ENCODE measurements at regions not wholly inside any gene's neighbourhood (a gene's known extent, or its start where the extent isn't known, plus 50 kb on each side); places are given as distances from the start of the nearest gene placed in this dataset.

DNA sequence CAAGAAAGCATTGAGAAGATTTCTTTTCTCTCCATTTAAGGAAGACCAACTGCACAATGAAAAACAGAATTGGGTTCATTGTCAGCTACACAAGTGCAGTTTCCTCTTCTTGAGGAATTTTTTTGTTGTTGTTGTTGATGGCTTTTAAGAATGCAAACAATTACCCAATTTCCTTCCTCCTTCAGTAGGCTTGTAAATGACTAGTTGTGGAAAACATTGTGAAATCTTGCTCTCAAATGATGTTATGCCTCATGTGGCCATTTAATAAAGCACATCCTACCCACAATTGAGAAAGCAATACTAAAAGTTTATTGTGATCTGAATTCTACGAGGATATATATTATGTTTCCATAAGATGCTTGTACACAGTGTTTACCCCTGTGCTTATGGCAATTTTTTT is 171.6 kb downstream of the FAM174A start:
- TF ChIP-seq CTCF (IDR thresholded peaks at IDR 0.05), result no peak; the same call in 1 of the 2 replicates
- TF ChIP-seq SIN3A (IDR thresholded peaks at IDR 0.05; ENCODE audit: borderline replicate concordance, insufficient read depth, low read depth, low read length), result no peak
- TF ChIP-seq, protein P1, sequence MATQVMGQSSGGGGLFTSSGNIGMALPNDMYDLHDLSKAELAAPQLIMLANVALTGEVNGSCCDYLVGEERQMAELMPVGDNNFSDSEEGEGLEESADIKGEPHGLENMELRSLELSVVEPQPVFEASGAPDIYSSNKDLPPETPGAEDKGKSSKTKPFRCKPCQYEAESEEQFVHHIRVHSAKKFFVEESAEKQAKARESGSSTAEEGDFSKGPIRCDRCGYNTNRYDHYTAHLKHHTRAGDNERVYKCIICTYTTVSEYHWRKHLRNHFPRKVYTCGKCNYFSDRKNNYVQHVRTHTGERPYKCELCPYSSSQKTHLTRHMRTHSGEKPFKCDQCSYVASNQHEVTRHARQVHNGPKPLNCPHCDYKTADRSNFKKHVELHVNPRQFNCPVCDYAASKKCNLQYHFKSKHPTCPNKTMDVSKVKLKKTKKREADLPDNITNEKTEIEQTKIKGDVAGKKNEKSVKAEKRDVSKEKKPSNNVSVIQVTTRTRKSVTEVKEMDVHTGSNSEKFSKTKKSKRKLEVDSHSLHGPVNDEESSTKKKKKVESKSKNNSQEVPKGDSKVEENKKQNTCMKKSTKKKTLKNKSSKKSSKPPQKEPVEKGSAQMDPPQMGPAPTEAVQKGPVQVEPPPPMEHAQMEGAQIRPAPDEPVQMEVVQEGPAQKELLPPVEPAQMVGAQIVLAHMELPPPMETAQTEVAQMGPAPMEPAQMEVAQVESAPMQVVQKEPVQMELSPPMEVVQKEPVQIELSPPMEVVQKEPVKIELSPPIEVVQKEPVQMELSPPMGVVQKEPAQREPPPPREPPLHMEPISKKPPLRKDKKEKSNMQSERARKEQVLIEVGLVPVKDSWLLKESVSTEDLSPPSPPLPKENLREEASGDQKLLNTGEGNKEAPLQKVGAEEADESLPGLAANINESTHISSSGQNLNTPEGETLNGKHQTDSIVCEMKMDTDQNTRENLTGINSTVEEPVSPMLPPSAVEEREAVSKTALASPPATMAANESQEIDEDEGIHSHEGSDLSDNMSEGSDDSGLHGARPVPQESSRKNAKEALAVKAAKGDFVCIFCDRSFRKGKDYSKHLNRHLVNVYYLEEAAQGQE (IDR thresholded peaks at IDR 0.05; ENCODE audit: insufficient read depth in 1 of 2, low read depth in 2 of 2, low read length in 1 of 2), result no peak
- TF ChIP-seq POLR2AphosphoS5 (IDR thresholded peaks at IDR 0.05; ENCODE audit: low read depth, low read length), result no peak
